ENCODE measurements at regions not wholly inside any gene's neighbourhood (a gene's known extent, or its start where the extent isn't known, plus 50 kb on each side); places are given as distances from the start of the nearest gene placed in this dataset.
"Not testable (repeated sequence)": the region's sequence is repeated elsewhere in the genome, so short reads cannot be mapped to it uniquely, and the experiment has no call there.

- Histone ChIP-seq H3K27me3 (ENCODE audit: control insufficient read depth, insufficient read depth, low read length) (no peaks in the 10 kb centered on the region), H3K27ac (ENCODE audit: low read length) (no peak overlapping the region), H3K9me3 (ENCODE audit: control insufficient read depth, insufficient read depth, low read depth, low read length) (no peaks in the 10 kb centered on the region), H3K4me3 (ENCODE audit: low read depth in 2 of 2, low read length in 2 of 2) (no peak overlapping the region), H3K36me3 (ENCODE audit: control insufficient read depth, insufficient read depth, low read length) (no peaks in the 10 kb centered on the region), H3K4me1 (ENCODE audit: control insufficient read depth, insufficient read depth, low read length) (no peaks in the 10 kb centered on the region)
- DNase-seq (ENCODE audit: low read depth, low spot score) (no peak), ATAC-seq (no peak)
- ChIA-PET CTCF (no interaction called here), POLR2A (no interaction called here)
- in situ Hi-C loops (cut with HindIII; ENCODE audit: low pct_unique_long_range_greater_than_20kb, low sequenced_read_pairs) (no loop called here), intact Hi-C loops (cut with micrococcal nuclease; ENCODE audit: unreplicated experiment) (no loop called here)
- no peak for TF ChIP-seq REST (IDR thresholded peaks at IDR 0.05; ENCODE audit: insufficient read depth in 1 of 2, low read depth in 2 of 2, low read length in 1 of 2)
- no peak for TF ChIP-seq POLR2AphosphoS5 (IDR thresholded peaks at IDR 0.05; ENCODE audit: low read depth, low read length)
- no peak for TF ChIP-seq TCF7L2 (IDR thresholded peaks at IDR 0.05; ENCODE audit: low read depth, low read length)
- no peak for TF ChIP-seq SIN3A (IDR thresholded peaks at IDR 0.05; ENCODE audit: borderline replicate concordance, insufficient read depth, low read depth, low read length)
- no peak for TF ChIP-seq CTCF (IDR thresholded peaks at IDR 0.05)
- no TSS peak for BruUV-seq (replicated peaks)
Observed at GRCh38 chr9:14989811-14990210, 79.6 kb upstream of the FREM1 start.

DNA sequence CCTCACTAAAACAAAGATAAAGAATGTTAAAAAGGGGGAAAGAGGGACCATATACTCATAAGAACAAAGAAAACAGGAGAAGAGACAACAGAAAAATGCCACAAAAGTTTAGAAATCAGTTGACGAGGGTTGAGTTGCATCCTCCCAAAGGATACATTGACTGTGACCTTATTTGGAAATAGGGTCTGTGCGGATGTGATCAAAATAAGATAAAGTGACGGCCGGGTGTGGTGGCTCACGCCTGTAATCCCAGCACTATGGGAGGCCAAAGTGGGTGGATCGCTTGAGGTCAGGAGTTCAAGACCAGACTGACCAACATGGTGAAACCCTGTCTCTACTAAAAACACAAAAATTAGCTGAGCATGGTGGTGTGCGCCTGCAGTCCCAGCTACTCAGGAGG is 79.1 kb upstream of the FREM1 start:
- H3K9me3 ChIP-seq (ENCODE audit: control insufficient read depth, insufficient read depth, low read depth, low read length); H3K27ac ChIP-seq (ENCODE audit: low read length); H3K27me3 ChIP-seq (ENCODE audit: control insufficient read depth, insufficient read depth, low read length); POLR2A ChIA-PET; H3K4me3 ChIP-seq (ENCODE audit: low read depth in 2 of 2, low read length in 2 of 2); intact Hi-C loops (cut with micrococcal nuclease; ENCODE audit: unreplicated experiment); ATAC-seq; H3K36me3 ChIP-seq (ENCODE audit: control insufficient read depth, insufficient read depth, low read length); H3K4me1 ChIP-seq (ENCODE audit: control insufficient read depth, insufficient read depth, low read length); CTCF ChIA-PET; BruUV-seq (replicated peaks); in situ Hi-C loops (cut with HindIII; ENCODE audit: low pct_unique_long_range_greater_than_20kb, low sequenced_read_pairs); DNase-seq (ENCODE audit: low read depth, low spot score): not testable (repeated sequence)

- in situ Hi-C loops (cut with HindIII; ENCODE audit: low pct_unique_long_range_greater_than_20kb, low sequenced_read_pairs): no loop called here
- DNase-seq (ENCODE audit: low read depth, low spot score) (no peak), ATAC-seq (no peak)
- H3K36me3 ChIP-seq (ENCODE audit: control insufficient read depth, insufficient read depth, low read length): no peaks in the 10 kb centered on the region
- H3K9me3 ChIP-seq (ENCODE audit: control insufficient read depth, insufficient read depth, low read depth, low read length): no peaks in the 10 kb centered on the region
- ChIA-PET POLR2A (no interaction called here), CTCF (no interaction called here)
- no peaks in the 10 kb centered on the region for H3K27me3 ChIP-seq (ENCODE audit: control insufficient read depth, insufficient read depth, low read length)
- H3K27ac ChIP-seq (ENCODE audit: low read length): no peak overlapping the region
- TF ChIP-seq CTCF (IDR thresholded peaks at IDR 0.05): no peak
- TF ChIP-seq SIN3A (IDR thresholded peaks at IDR 0.05; ENCODE audit: borderline replicate concordance, insufficient read depth, low read depth, low read length): no peak
- TF ChIP-seq TCF7L2 (IDR thresholded peaks at IDR 0.05; ENCODE audit: low read depth, low read length): no peak
- TF ChIP-seq POLR2AphosphoS5 (IDR thresholded peaks at IDR 0.05; ENCODE audit: low read depth, low read length): no peak
- TF ChIP-seq REST (IDR thresholded peaks at IDR 0.05; ENCODE audit: insufficient read depth in 1 of 2, low read depth in 2 of 2, low read length in 1 of 2): no peak
- BruUV-seq (replicated peaks): no TSS peak
- H3K4me1 ChIP-seq (ENCODE audit: control insufficient read depth, insufficient read depth, low read length): no peaks in the 10 kb centered on the region
- H3K4me3 ChIP-seq (ENCODE audit: low read depth in 2 of 2, low read length in 2 of 2): no peak overlapping the region
- intact Hi-C loops (cut with micrococcal nuclease; ENCODE audit: unreplicated experiment): no loop called here
Observed at GRCh38 chr9:14987858-14988257, 77.6 kb upstream of the FREM1 start.
